Gastrocnemius medialis (tissue), 4 donors: ENCODE measurements at regions not wholly inside any gene's neighbourhood (a gene's known extent, or its start where the extent isn't known, plus 50 kb on each side); places are given as distances from the start of the nearest gene placed in this dataset.

ENCODE experiments used
- CTCF ChIP-seq, 5 experiments: fragments of 450-650 bp in 3 of 5; fragments of 200-600 bp in 2 of 5; sonication (generic) in 2 of 5; IDR thresholded peaks in 4 of 5; conservative IDR thresholded peaks in 1 of 5; 1 replicate in 4 of 5; 2 replicates in 1 of 5; pipeline ENCODE4 v1.5.1; 2016 to 2019; ENCODE audit warnings: antibody characterized with exemption in 5 of 5, mild to moderate bottlenecking in 3 of 5, moderate library complexity in 3 of 5
- POLR2A ChIP-seq, 2 donors: fragments of 450-650 bp; IDR thresholded peaks; one replicate each; pipeline ENCODE4 v1.6.1; 2017; ENCODE audit warnings: antibody characterized with exemption in 2 of 2, mild to moderate bottlenecking in 2 of 2, moderate library complexity in 2 of 2

GRCh38 chr1:38667626-38668025 lies 191.9 kb downstream of the RRAGC start:
- TF ChIP-seq CTCF (IDR thresholded peaks at IDR 0.05 in 4 of 5, conservative IDR thresholded peaks at IDR 0.05 in 1 of 5) (no peak), POLR2A (IDR thresholded peaks at IDR 0.05) (no peak)
